SK-N-MC (cell line): ENCODE measurements at regions not wholly inside any gene's neighbourhood (a gene's known extent, or its start where the extent isn't known, plus 50 kb on each side); places are given as distances from the start of the nearest gene placed in this dataset.

ENCODE experiments used
- DNase-seq: peaks from one replicate; pipeline ENCODE4 v3.0.0-alpha.2; 2011; ENCODE audit warnings: low read depth, low spot score
- H3K27ac ChIP-seq: fragments of 200-600 bp; sonication (generic); 2 replicates; pipeline ENCODE4 v1.5.1; 2016; ENCODE audit warnings: mixed run types
- H3K36me3 ChIP-seq: fragments of 200-600 bp; sonication (generic); 2 replicates; pipeline ENCODE4 v1.6.1; 2017; ENCODE audit warnings: antibody characterized with exemption, low read length, mixed read lengths; ENCODE audit not compliant: insufficient read depth
- H3K4me3 ChIP-seq: fragments of 200-600 bp; sonication (generic); 2 replicates; pipeline ENCODE4 v1.5.1; 2016
- H3K9ac ChIP-seq: fragments of 200-600 bp; sonication (generic); 2 replicates; pipeline ENCODE4 v1.8.0; 2017; ENCODE audit warnings: mixed run types, mixed read lengths; ENCODE audit not compliant: insufficient read length
- H3K9me3 ChIP-seq: fragments of 200-600 bp; sonication (generic); 2 replicates; pipeline ENCODE4 v1.6.1; 2017; ENCODE audit warnings: low read depth, mild to moderate bottlenecking, antibody characterized with exemption, low read length, moderate library complexity, mixed read lengths
- EZH2 ChIP-seq: fragments of 200-600 bp; sonication (generic); IDR thresholded peaks from one replicate; pipeline ENCODE4 v1.6.1; 2017; ENCODE audit warnings: antibody characterized with exemption
- FOXP2 ChIP-seq: optimal IDR thresholded peaks from 2 replicates; pipeline ENCODE3; 2011; ENCODE audit warnings: mild to moderate bottlenecking, moderate library complexity; ENCODE audit not compliant: insufficient read depth; ENCODE audit errors: extremely low read length, control extremely low read depth
- POLR2AphosphoS5 ChIP-seq: IDR thresholded peaks from 2 replicates; pipeline ENCODE4 v1.6.1; 2012; ENCODE audit warnings: mild to moderate bottlenecking, low read depth, low read length, borderline replicate concordance

DNA sequence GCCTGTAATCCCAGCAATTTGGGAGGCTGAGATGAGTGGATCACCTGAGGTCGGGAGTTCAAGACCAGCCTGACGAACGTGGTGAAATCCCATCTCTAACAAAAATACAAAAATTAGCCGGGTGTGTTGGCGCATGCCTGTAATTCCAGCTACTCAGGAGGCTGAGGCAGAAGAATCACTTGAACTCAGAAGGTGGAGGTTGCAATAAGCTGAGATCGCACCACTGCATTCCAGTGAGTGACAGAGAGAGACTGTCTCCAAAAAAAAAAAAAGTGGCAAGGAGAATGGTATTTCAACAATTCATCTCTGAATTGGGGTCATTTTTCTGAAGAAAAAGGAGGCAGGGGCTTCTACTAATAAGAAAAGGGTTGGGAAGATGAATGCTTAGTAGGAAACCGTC is 111.5 kb upstream of the NHSL1 start:
- H3K9ac ChIP-seq, result no peak overlapping the region
- no peak overlapping the region for H3K27ac ChIP-seq
- no peak for DNase-seq
- no peak for TF ChIP-seq POLR2AphosphoS5
- TF ChIP-seq FOXP2, result no peak
- no peak for TF ChIP-seq EZH2
- H3K36me3 ChIP-seq, result no peaks in the 10 kb centered on the region
- H3K9me3 ChIP-seq, result no peaks in the 10 kb centered on the region
- H3K4me3 ChIP-seq, result no peak overlapping the region

- no peaks in the 10 kb centered on the region for H3K36me3 ChIP-seq
- DNase-seq, result no peak
These were observed 114.9 kb upstream of the NHSL1 start for GRCh38 chr6:138614151-138614550.

DNA sequence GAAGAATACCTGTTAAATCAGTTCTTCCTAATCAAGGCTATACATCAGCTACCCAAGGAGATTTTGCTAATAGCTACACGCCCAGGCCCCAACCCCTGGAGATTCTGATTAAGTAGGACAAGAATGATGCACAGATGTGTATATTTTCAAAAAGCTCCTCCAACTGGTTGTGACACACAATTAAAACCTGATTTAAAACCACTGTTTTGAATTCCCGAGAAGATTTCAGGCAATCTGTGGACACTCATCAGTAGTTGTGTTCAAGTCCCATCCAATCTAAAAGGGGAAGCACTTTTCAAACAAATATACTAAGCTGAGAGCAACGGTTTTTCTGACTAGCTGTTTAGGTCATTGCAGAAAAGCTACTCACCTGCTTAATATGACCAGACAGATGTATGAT is 118.9 kb upstream of the NHSL1 start:
- TF ChIP-seq FOXP2 (no peak), EZH2 (no peak), POLR2AphosphoS5 (no peak)
- no peak for DNase-seq

More at GRCh38 chr6:138614151-138614550, 114.9 kb upstream of the NHSL1 start:
- H3K9ac ChIP-seq, result no peak overlapping the region
- H3K4me3 ChIP-seq, result no peak overlapping the region
- H3K27ac ChIP-seq, result no peak overlapping the region
- TF ChIP-seq EZH2 (no peak), POLR2AphosphoS5 (no peak), FOXP2 (no peak)
- no peaks in the 10 kb centered on the region for H3K9me3 ChIP-seq

GRCh38 chr6:138620630-138621029 is 121.3 kb upstream of the NHSL1 start:
- DNase-seq, result no peak
- Histone ChIP-seq H3K27ac (no peak overlapping the region), H3K4me3 (no peak overlapping the region), H3K9ac (no peak overlapping the region), H3K36me3 (no peaks in the 10 kb centered on the region), H3K9me3 (no peaks in the 10 kb centered on the region)
- TF ChIP-seq FOXP2 (no peak), POLR2AphosphoS5 (no peak), EZH2 (no peak)

More for the DNA sequence above, 118.9 kb upstream of the NHSL1 start:
- Histone ChIP-seq H3K9me3 (no peaks in the 10 kb centered on the region), H3K27ac (no peak overlapping the region), H3K36me3 (no peaks in the 10 kb centered on the region), H3K9ac (no peak overlapping the region), H3K4me3 (no peak overlapping the region)

DNA sequence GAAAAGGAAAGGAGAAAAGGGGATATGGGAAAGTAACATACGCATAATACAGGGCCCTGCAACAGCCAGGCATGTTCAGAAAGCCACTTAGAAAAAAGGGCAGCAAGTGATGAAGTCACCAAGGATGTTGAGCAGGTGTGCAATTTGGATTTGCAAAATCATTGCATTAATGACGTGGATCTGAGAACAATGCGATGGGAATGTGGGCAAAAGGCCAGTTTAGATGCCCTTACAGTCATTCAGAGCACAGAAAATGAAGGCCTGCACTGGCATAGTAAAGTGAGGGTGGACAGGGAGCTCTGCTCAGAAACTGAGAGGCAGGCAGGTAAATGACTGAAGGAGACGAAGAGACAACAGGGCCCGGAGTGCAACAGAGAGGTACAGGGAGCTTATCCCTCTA is 123.7 kb upstream of the NHSL1 start:
- TF ChIP-seq POLR2AphosphoS5 (no peak), EZH2 (no peak), FOXP2 (no peak)
- H3K9me3 ChIP-seq, result no peaks in the 10 kb centered on the region
- no peak for DNase-seq

GRCh38 chr6:138631566-138631965 is 132.3 kb upstream of the NHSL1 start:
- no peaks in the 10 kb centered on the region for H3K9me3 ChIP-seq
- TF ChIP-seq FOXP2 (no peak), EZH2 (no peak), POLR2AphosphoS5 (no peak)
- no peak overlapping the region for H3K4me3 ChIP-seq
- H3K36me3 ChIP-seq, result no peaks in the 10 kb centered on the region
- no peak for DNase-seq
- H3K9ac ChIP-seq, result no peak overlapping the region
- no peak overlapping the region for H3K27ac ChIP-seq

More for the DNA sequence above, 123.7 kb upstream of the NHSL1 start:
- Histone ChIP-seq H3K9ac (no peak overlapping the region), H3K27ac (no peak overlapping the region), H3K36me3 (no peaks in the 10 kb centered on the region), H3K4me3 (no peak overlapping the region)

DNA sequence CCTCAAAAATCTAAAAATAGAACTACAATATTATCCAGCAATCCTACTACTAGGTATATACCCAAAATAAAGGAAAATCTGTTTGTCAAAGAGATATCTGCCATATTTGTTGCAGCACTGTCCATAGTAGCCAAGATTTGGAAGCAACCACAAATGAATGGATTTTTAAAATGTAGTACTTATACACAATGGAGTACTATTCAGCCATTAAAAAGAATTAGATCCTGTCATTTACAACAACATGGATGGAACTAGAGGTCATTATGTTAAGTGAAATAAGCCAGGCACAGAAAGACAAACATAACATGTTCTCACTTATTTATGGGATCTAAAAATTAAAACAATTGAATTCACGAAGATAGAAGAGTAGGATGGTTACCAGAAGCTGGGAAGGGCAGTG is 135.7 kb upstream of the CCDC28A start:
- H3K4me3 ChIP-seq, result no peak overlapping the region
- H3K9me3 ChIP-seq, result no peaks in the 10 kb centered on the region
- TF ChIP-seq FOXP2 (no peak), POLR2AphosphoS5 (no peak), EZH2 (no peak)
- no peak overlapping the region for H3K9ac ChIP-seq
- DNase-seq, result no peak
- no peaks in the 10 kb centered on the region for H3K36me3 ChIP-seq
- no peak overlapping the region for H3K27ac ChIP-seq

DNA sequence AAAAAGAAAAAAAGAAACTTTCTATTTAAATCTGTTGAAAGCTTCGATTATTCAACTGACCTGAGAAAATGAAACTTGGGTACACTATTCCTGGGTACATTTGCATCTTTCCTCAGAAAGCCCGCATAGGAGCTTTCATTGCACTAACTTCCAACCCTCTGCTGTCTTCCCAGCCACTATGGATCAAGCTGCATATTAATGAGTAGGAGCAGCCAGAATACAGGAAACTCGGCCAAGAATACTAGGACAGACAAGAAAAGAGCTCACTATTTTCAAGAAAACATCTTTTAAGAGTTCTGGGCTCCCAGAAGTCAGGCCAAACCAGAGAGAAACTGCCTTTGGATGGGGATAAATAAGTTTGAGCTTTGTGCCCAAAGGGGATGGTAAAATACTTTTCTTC is 135.0 kb upstream of the CCDC28A start:
- no peak for DNase-seq
- no peak overlapping the region for H3K27ac ChIP-seq
- H3K36me3 ChIP-seq, result no peaks in the 10 kb centered on the region
- no peaks in the 10 kb centered on the region for H3K9me3 ChIP-seq
- TF ChIP-seq FOXP2 (no peak), EZH2 (no peak), POLR2AphosphoS5 (no peak)
- no peak overlapping the region for H3K4me3 ChIP-seq
- H3K9ac ChIP-seq, result no peak overlapping the region

- Histone ChIP-seq H3K9me3 (no peaks in the 10 kb centered on the region), H3K9ac (no peak overlapping the region), H3K4me3 (no peak overlapping the region), H3K36me3 (no peaks in the 10 kb centered on the region), H3K27ac (no peak overlapping the region)
- DNase-seq, result no peak
- TF ChIP-seq POLR2AphosphoS5, result no peak
These were observed 133.5 kb upstream of the CCDC28A start for GRCh38 chr6:138640028-138640427.
